ENCODE measurements at regions not wholly inside any gene's neighbourhood (a gene's known extent, or its start where the extent isn't known, plus 50 kb on each side); places are given as distances from the start of the nearest gene placed in this dataset.

- no peaks in the 10 kb centered on the region for H3K4me1 ChIP-seq
- no peaks in the 10 kb centered on the region for H3K36me3 ChIP-seq
- WGBS, 2 donors (ENCODE audit: low coverage in 1 of 2) = 83 to 84% methylated on average over 2 to 9 of the region's 9 CpGs
- TF ChIP-seq EP300 (IDR thresholded peaks at IDR 0.05; ENCODE audit: low read depth) (no peak), POLR2A (IDR thresholded peaks at IDR 0.05) (no peak), POLR2AphosphoS5 (IDR thresholded peaks at IDR 0.05) (no peak), CTCF (IDR thresholded peaks at IDR 0.05) (no peak)
- intact Hi-C loops (cut with DNase I; ENCODE audit: low total_unique reads) = no loop called here
- no peak overlapping the region for H3K4me3 ChIP-seq
- DNase-seq = no peak
- in situ Hi-C loops (cut with MboI; ENCODE audit: low pct_ligation_motif_present in 1 of 4, low pct_unique_long_range_greater_than_20kb in 1 of 4, low sequenced_read_pairs in 3 of 4) = no loop called here
- H3K27me3 ChIP-seq = no peaks in the 10 kb centered on the region
- H3K9me3 ChIP-seq = no peaks in the 10 kb centered on the region
- H3K27ac ChIP-seq = no peak overlapping the region
Observed at GRCh38 chr6:159535656-159536350, 157.2 kb downstream of the SOD2 start.

DNA sequence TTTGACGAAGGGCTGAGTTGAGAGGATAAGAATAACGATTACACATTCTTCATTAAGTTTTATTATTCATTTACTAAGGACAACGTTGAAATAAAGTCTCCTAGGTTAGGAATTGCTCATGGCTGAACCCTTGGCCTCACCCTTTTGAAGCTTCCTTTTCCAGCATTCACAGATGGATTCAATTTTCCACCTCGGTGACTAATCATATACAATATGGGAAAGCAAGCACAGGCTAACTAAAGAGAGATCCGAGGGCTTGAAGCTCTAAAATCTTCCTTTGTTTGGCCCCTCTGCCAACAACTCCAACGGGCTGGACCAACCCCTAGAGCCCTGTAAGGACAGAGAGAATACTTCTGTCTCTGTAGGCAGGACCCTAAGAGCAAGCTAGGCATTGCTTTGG lies 159.5 kb downstream of the SOD2 start:
- no peaks in the 10 kb centered on the region for H3K9me3 ChIP-seq
- no peak overlapping the region for H3K27ac ChIP-seq
- no peaks in the 10 kb centered on the region for H3K27me3 ChIP-seq
- TF ChIP-seq POLR2A (IDR thresholded peaks at IDR 0.05) (no peak), POLR2AphosphoS5 (IDR thresholded peaks at IDR 0.05) (no peak), EP300 (IDR thresholded peaks at IDR 0.05; ENCODE audit: low read depth) (no peak), CTCF (IDR thresholded peaks at IDR 0.05) (no peak)
- H3K4me1 ChIP-seq = no peaks in the 10 kb centered on the region
- H3K36me3 ChIP-seq = no peaks in the 10 kb centered on the region
- no peak for DNase-seq
- intact Hi-C loops (cut with DNase I; ENCODE audit: low total_unique reads) (no loop called here), in situ Hi-C loops (cut with MboI; ENCODE audit: low pct_ligation_motif_present in 1 of 4, low pct_unique_long_range_greater_than_20kb in 1 of 4, low sequenced_read_pairs in 3 of 4) (no loop called here)
- 51 to 54% methylated on average over 5 to 6 of the region's 6 CpGs for WGBS, 2 donors (ENCODE audit: low coverage in 1 of 2)
- H3K4me3 ChIP-seq = no peak overlapping the region

- no peaks in the 10 kb centered on the region for H3K9me3 ChIP-seq
- H3K27ac ChIP-seq = no peak overlapping the region
- in situ Hi-C loops (cut with MboI; ENCODE audit: low pct_ligation_motif_present in 1 of 4, low pct_unique_long_range_greater_than_20kb in 1 of 4, low sequenced_read_pairs in 3 of 4) = no loop called here
- no peaks in the 10 kb centered on the region for H3K36me3 ChIP-seq
- H3K4me1 ChIP-seq = no peaks in the 10 kb centered on the region
- WGBS, 2 donors (ENCODE audit: low coverage in 1 of 2) = 14 to 59% methylated on average over 1 of the region's 1 CpG
- H3K4me3 ChIP-seq = no peak overlapping the region
- intact Hi-C loops (cut with DNase I; ENCODE audit: low total_unique reads) = no loop called here
- no peaks in the 10 kb centered on the region for H3K27me3 ChIP-seq
- TF ChIP-seq POLR2A (IDR thresholded peaks at IDR 0.05) (no peak), EP300 (IDR thresholded peaks at IDR 0.05; ENCODE audit: low read depth) (no peak), CTCF (IDR thresholded peaks at IDR 0.05) (no peak), POLR2AphosphoS5 (IDR thresholded peaks at IDR 0.05) (no peak)
- no peak for DNase-seq
Observed at GRCh38 chr6:159533016-159533415, 160.0 kb downstream of the SOD2 start.

- Histone ChIP-seq H3K36me3 (no peaks in the 10 kb centered on the region), H3K27ac (no peak overlapping the region), H3K27me3 (no peaks in the 10 kb centered on the region), H3K4me3 (no peak overlapping the region), H3K4me1 (no peaks in the 10 kb centered on the region), H3K9me3 (no peaks in the 10 kb centered on the region)
- 96% methylated on average over 6 of the region's 6 CpGs; no CpG with 5 or more reads in 1 of the 2 donors for WGBS, 2 donors (ENCODE audit: low coverage in 1 of 2)
- in situ Hi-C loops (cut with MboI; ENCODE audit: low pct_ligation_motif_present in 1 of 4, low pct_unique_long_range_greater_than_20kb in 1 of 4, low sequenced_read_pairs in 3 of 4) (no loop called here), intact Hi-C loops (cut with DNase I; ENCODE audit: low total_unique reads) (no loop called here)
- TF ChIP-seq CTCF (IDR thresholded peaks at IDR 0.05) (no peak), POLR2AphosphoS5 (IDR thresholded peaks at IDR 0.05) (no peak), EP300 (IDR thresholded peaks at IDR 0.05; ENCODE audit: low read depth) (no peak), POLR2A (IDR thresholded peaks at IDR 0.05) (no peak)
- no peak for DNase-seq
Observed at GRCh38 chr6:159532155-159532554, 160.9 kb downstream of the SOD2 start.

Data from transverse colon (tissue), 4 donors.